Raji (cell line): ENCODE measurements at regions not wholly inside any gene's neighbourhood (a gene's known extent, or its start where the extent isn't known, plus 50 kb on each side); places are given as distances from the start of the nearest gene placed in this dataset.

Source experiments
- POLR2A ChIP-seq: IDR thresholded peaks from 2 replicates; pipeline ENCODE4 v1.6.1; 2011; ENCODE audit warnings: low read depth, low read length, control low read depth; ENCODE audit not compliant: insufficient read depth

GRCh38 chr1:234965111-234965510 is 163.5 kb downstream of the TOMM20 start:
- no peak for TF ChIP-seq POLR2A

- TF ChIP-seq POLR2A = no peak
Measured at GRCh38 chr1:234963904-234964702, 164.5 kb downstream of the TOMM20 start.

- peak; percentile 41; the same call in 1 of the 2 replicates for TF ChIP-seq POLR2A
Measured at GRCh38 chr1:234963180-234963903, 165.3 kb downstream of the TOMM20 start.

GRCh38 chr1:234962340-234962989 is 166.2 kb downstream of the TOMM20 start:
- TF ChIP-seq POLR2A = no peak

GRCh38 chr1:234961456-234962339 is 166.9 kb downstream of the TOMM20 start:
- TF ChIP-seq POLR2A = no peak

GRCh38 chr1:234960722-234961455 is 167.7 kb downstream of the TOMM20 start:
- no peak for TF ChIP-seq POLR2A

- no peak for TF ChIP-seq POLR2A
Measured at GRCh38 chr1:234958706-234959657, 169.7 kb downstream of the TOMM20 start.

GRCh38 chr1:234958066-234958705 is 170.5 kb downstream of the TOMM20 start:
- no peak for TF ChIP-seq POLR2A

GRCh38 chr1:234957330-234958065 is 171.1 kb downstream of the TOMM20 start:
- no peak for TF ChIP-seq POLR2A

GRCh38 chr1:234956821-234957329 is 171.8 kb downstream of the TOMM20 start:
- TF ChIP-seq POLR2A = no peak

GRCh38 chr1:234955107-234955731 is 173.4 kb downstream of the TOMM20 start:
- TF ChIP-seq POLR2A = no peak
